Vagina (tissue), 2 donors: ENCODE measurements at regions not wholly inside any gene's neighbourhood (a gene's known extent, or its start where the extent isn't known, plus 50 kb on each side); places are given as distances from the start of the nearest gene placed in this dataset.

Experiments used
- POLR2A ChIP-seq, 2 donors: fragments of 450-650 bp; IDR thresholded peaks; one replicate each; pipeline ENCODE4 v1.6.1; 2017; ENCODE audit warnings: antibody characterized with exemption in 2 of 2, mild to moderate bottlenecking in 2 of 2, moderate library complexity in 2 of 2
- POLR2AphosphoS5 ChIP-seq, 2 donors: sonication (generic); formaldehyde crosslinking; IDR thresholded peaks; one replicate each; pipeline ENCODE4 v1.9.0; 2017; ENCODE audit warnings: antibody characterized with exemption in 2 of 2, mild to moderate bottlenecking in 2 of 2, low read depth in 1 of 2; ENCODE audit not compliant: insufficient read depth in 1 of 2
- TF ChIP-seq, protein P1 (sequence below), 3 experiments: fragments of 450-650 bp in 2 of 3; fragments of 200-600 bp in 1 of 3; sonication (generic) in 1 of 3; IDR thresholded peaks; one replicate each; pipeline ENCODE4 v1.5.1; 2017 to 2019; ENCODE audit warnings: antibody characterized with exemption in 3 of 3, mild to moderate bottlenecking in 2 of 3, moderate library complexity in 2 of 3

DNA sequence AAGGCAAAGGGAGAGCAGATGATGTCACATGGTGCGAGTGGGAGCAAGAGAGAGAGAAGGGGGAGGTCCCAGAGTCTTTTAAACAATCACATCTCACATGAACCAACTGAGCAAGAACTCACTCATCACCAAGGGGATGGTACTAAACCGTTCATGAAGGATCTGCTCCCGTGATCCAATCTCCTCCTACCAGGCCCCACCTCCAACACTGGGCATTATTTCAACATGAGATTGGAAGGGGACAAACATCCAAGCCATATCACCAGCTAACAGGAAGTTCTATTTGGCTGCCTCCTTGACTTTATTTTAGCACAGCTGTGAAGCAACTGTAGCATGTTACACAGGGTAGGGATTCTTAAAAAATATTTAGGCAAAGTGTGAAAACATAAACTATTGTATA lies 102.5 kb downstream of the DDIT4L start:
- TF ChIP-seq, protein P1, sequence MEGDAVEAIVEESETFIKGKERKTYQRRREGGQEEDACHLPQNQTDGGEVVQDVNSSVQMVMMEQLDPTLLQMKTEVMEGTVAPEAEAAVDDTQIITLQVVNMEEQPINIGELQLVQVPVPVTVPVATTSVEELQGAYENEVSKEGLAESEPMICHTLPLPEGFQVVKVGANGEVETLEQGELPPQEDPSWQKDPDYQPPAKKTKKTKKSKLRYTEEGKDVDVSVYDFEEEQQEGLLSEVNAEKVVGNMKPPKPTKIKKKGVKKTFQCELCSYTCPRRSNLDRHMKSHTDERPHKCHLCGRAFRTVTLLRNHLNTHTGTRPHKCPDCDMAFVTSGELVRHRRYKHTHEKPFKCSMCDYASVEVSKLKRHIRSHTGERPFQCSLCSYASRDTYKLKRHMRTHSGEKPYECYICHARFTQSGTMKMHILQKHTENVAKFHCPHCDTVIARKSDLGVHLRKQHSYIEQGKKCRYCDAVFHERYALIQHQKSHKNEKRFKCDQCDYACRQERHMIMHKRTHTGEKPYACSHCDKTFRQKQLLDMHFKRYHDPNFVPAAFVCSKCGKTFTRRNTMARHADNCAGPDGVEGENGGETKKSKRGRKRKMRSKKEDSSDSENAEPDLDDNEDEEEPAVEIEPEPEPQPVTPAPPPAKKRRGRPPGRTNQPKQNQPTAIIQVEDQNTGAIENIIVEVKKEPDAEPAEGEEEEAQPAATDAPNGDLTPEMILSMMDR (IDR thresholded peaks at IDR 0.05): no peak
- TF ChIP-seq POLR2A (IDR thresholded peaks at IDR 0.05) (no peak), POLR2AphosphoS5 (IDR thresholded peaks at IDR 0.05; ENCODE audit: insufficient read depth in 1 of 2, low read depth in 1 of 2) (no peak)
